A549 (cell line): ENCODE measurements at regions not wholly inside any gene's neighbourhood (a gene's known extent, or its start where the extent isn't known, plus 50 kb on each side); places are given as distances from the start of the nearest gene placed in this dataset.

Experiments
- ATAC-seq, 2 experiments: fragments of 200-7000 bp in 1 of 2; fragments of >200 bp in 1 of 2; cut with Nextera tagmentation in 1 of 2; cut with Tn5 transposase in 1 of 2; 3 replicates each; pipeline versions ENCODE4 v1.8.0 to v1.9.1; 2018 to 2020; ENCODE audit warnings: mild to moderate bottlenecking in 1 of 2, moderate library complexity in 1 of 2
- CTCF ChIA-PET: fragments of 300-600 bp; sonication (Branson Sonifier 250); formaldehyde crosslinking; extraction: SDS; loops from one replicate; lab custom pipeline; 2021; ENCODE audit warnings: antibody characterized with exemption, inconsistent platforms; lab: Yijun Ruan, JAX
- POLR2A ChIA-PET: fragments of 350-600 bp; formaldehyde crosslinking; extraction: SDS; loops from one replicate; lab custom pipeline; 2021; ENCODE audit warnings: antibody characterized with exemption, inconsistent platforms; lab: Yijun Ruan, JAX
- DNase-seq, 2 experiments: peaks; one replicate each; pipeline versions ENCODE4 v3.0.0 to v3.0.0-alpha.2; 2011 to 2016; ENCODE audit warnings: low read depth in 1 of 2, low spot score in 1 of 2
- FAIRE-seq: peaks from 2 replicates; lab custom pipeline; 2011; peaks lifted over from hg19 to GRCh38; lab: Jason Lieb, UNC
- H3K27ac ChIP-seq, 2 experiments: fragments of >200 bp; sonication (Bioruptor Twin); formaldehyde crosslinking; 3 replicates each; pipeline ENCODE4 v1.5.1; 2016 to 2017
- H3K4me1 ChIP-seq: fragments of >200 bp; sonication (Bioruptor Twin); formaldehyde crosslinking; 3 replicates; pipeline ENCODE4 v1.6.1; 2016
- H3K4me2 ChIP-seq: fragments of >200 bp; sonication (Bioruptor Twin); formaldehyde crosslinking; 3 replicates; pipeline ENCODE4 v1.6.1; 2016
- H3K4me3 ChIP-seq: fragments of >200 bp; sonication (Bioruptor Twin); formaldehyde crosslinking; 3 replicates; pipeline ENCODE4 v1.5.1; 2016
- H3K9me3 ChIP-seq: fragments of >200 bp; sonication (Bioruptor Twin); formaldehyde crosslinking; 3 replicates; pipeline ENCODE4 v1.6.1; 2016
- ATOH8 ChIP-seq: fragments of 250-450 bp; sonication (Bioruptor Pico); IDR thresholded peaks from 2 replicates; pipeline ENCODE4 v1.5.0; 2020; ENCODE audit warnings: low read depth, mild to moderate bottlenecking, moderate library complexity
- BCL3 ChIP-seq: fragments of >200 bp; sonication (Bioruptor Twin); formaldehyde crosslinking; IDR thresholded peaks from 3 replicates; pipeline ENCODE4 v1.6.1; 2016
- CBX8 ChIP-seq: fragments of 200-600 bp; sonication (generic); IDR thresholded peaks from 2 replicates; pipeline ENCODE4 v1.6.1; 2016
- CEBPB ChIP-seq, 2 experiments: fragments of >200 bp in 1 of 2; sonication (Bioruptor Twin) in 1 of 2; formaldehyde crosslinking in 1 of 2; IDR thresholded peaks; 2 replicates each; pipeline ENCODE4 v1.6.1; 2012 to 2016
- CHD2 ChIP-seq: fragments of 150-350 bp; IDR thresholded peaks from 2 replicates; pipeline ENCODE4 v1.6.1; 2014; ENCODE audit warnings: low read length; ENCODE audit not compliant: partially characterized antibody
- E2F6 ChIP-seq: IDR thresholded peaks from 2 replicates; pipeline ENCODE4 v1.6.1; 2012; ENCODE audit warnings: low read depth, borderline replicate concordance
- EHF ChIP-seq: fragments of 250-450 bp; sonication (Bioruptor Pico); IDR thresholded peaks from 2 replicates; pipeline ENCODE4 v1.5.0; 2020; ENCODE audit warnings: mild to moderate bottlenecking
- EHMT2 ChIP-seq: fragments of 200-600 bp; sonication (generic); IDR thresholded peaks from 2 replicates; pipeline ENCODE4 v1.6.1; 2016; ENCODE audit warnings: antibody characterized with exemption, low read depth, mild to moderate bottlenecking, moderate library complexity
- FOSB ChIP-seq: fragments of 250-450 bp; sonication (Bioruptor Pico); IDR thresholded peaks from 2 replicates; pipeline ENCODE4 v1.5.0; 2020; ENCODE audit warnings: mild to moderate bottlenecking, moderate library complexity
- FOXS1 ChIP-seq: fragments of 250-450 bp; sonication (Bioruptor Pico); IDR thresholded peaks from 2 replicates; pipeline ENCODE4 v1.5.0; 2020; ENCODE audit warnings: mild to moderate bottlenecking, moderate library complexity
- GATA3 ChIP-seq: IDR thresholded peaks from 2 replicates; pipeline ENCODE4 v1.6.1; 2012; ENCODE audit warnings: borderline replicate concordance
- HEYL ChIP-seq: fragments of 250-450 bp; sonication (Bioruptor Pico); IDR thresholded peaks from 2 replicates; pipeline ENCODE4 v1.8.0; 2021; ENCODE audit warnings: mild to moderate bottlenecking, moderate library complexity
- HMGXB4 ChIP-seq: fragments of 250-450 bp; sonication (Bioruptor Pico); IDR thresholded peaks from 2 replicates; pipeline ENCODE4 v1.5.0; 2021; ENCODE audit warnings: mild to moderate bottlenecking, moderate library complexity, borderline replicate concordance
- HOXB5 ChIP-seq: fragments of 250-450 bp; sonication (Bioruptor Pico); IDR thresholded peaks from 2 replicates; pipeline ENCODE4 v1.5.0; 2020; ENCODE audit warnings: mild to moderate bottlenecking, moderate library complexity
- KDM1A ChIP-seq: fragments of 200-600 bp; sonication (generic); IDR thresholded peaks from 2 replicates; pipeline ENCODE4 v1.6.1; 2016; ENCODE audit warnings: low read depth, mild to moderate bottlenecking
- KDM5A ChIP-seq: fragments of 200-600 bp; sonication (generic); IDR thresholded peaks from 2 replicates; pipeline ENCODE4 v1.6.1; 2016; ENCODE audit warnings: antibody characterized with exemption, mild to moderate bottlenecking
- MAZ ChIP-seq: fragments of 150-350 bp; IDR thresholded peaks from 2 replicates; pipeline ENCODE4 v1.6.1; 2014; ENCODE audit warnings: antibody characterized with exemption, low read depth, low read length, borderline replicate concordance
- NFE2L2 ChIP-seq: fragments of 150-350 bp; conservative IDR thresholded peaks from 2 replicates; pipeline ENCODE4 v1.6.1; 2014; ENCODE audit warnings: low read length
- NPAS2 ChIP-seq: fragments of 250-450 bp; sonication (Bioruptor Pico); IDR thresholded peaks from 2 replicates; pipeline ENCODE4 v1.8.0; 2022; ENCODE audit warnings: mild to moderate bottlenecking, moderate library complexity, borderline replicate concordance
- PBX3 ChIP-seq: IDR thresholded peaks from 2 replicates; pipeline ENCODE4 v1.6.1; 2012
- PHF8 ChIP-seq: fragments of 200-600 bp; sonication (generic); IDR thresholded peaks from 2 replicates; pipeline ENCODE4 v1.6.1; 2016; ENCODE audit warnings: low read depth, mild to moderate bottlenecking, antibody characterized with exemption, moderate library complexity, borderline replicate concordance
- POLR2A ChIP-seq: IDR thresholded peaks from 2 replicates; pipeline ENCODE4 v1.6.1; 2012; ENCODE audit warnings: mild to moderate bottlenecking, low read length
- RAD21 ChIP-seq, 2 experiments: fragments of >200 bp in 1 of 2; sonication (Bioruptor Twin) in 1 of 2; formaldehyde crosslinking in 1 of 2; IDR thresholded peaks in 1 of 2; conservative IDR thresholded peaks in 1 of 2; 2 replicates in 1 of 2; 3 replicates in 1 of 2; pipeline ENCODE4 v1.6.1; 2012 to 2018; ENCODE audit warnings: inconsistent platforms in 1 of 2
- RARB ChIP-seq: fragments of 250-450 bp; sonication (Bioruptor Pico); IDR thresholded peaks from 2 replicates; pipeline ENCODE4 v1.8.0; 2021; ENCODE audit warnings: mild to moderate bottlenecking, moderate library complexity
- RCOR1 ChIP-seq: fragments of 150-350 bp; IDR thresholded peaks from 2 replicates; pipeline ENCODE4 v1.6.1; 2014; ENCODE audit warnings: antibody characterized with exemption, low read length, low read depth
- RFX5 ChIP-seq: fragments of 450-650 bp; IDR thresholded peaks from 2 replicates; pipeline ENCODE4 v1.7.1; 2014; ENCODE audit warnings: antibody characterized with exemption, mild to moderate bottlenecking, moderate library complexity
- RNF2 ChIP-seq: fragments of 200-600 bp; sonication (generic); IDR thresholded peaks from 2 replicates; pipeline ENCODE4 v1.6.1; 2016; ENCODE audit warnings: low read depth, mild to moderate bottlenecking, antibody characterized with exemption, moderate library complexity, borderline replicate concordance
- SREBF2 ChIP-seq: fragments of 450-650 bp; IDR thresholded peaks from 2 replicates; pipeline ENCODE4 v1.6.1; 2014; ENCODE audit warnings: mild to moderate bottlenecking, moderate library complexity
- TP53 ChIP-seq: fragments of 250-450 bp; sonication (Bioruptor Pico); IDR thresholded peaks from 2 replicates; pipeline ENCODE4 v1.5.0; 2021; ENCODE audit warnings: mild to moderate bottlenecking, moderate library complexity
- USF2 ChIP-seq: fragments of 450-650 bp; IDR thresholded peaks from 2 replicates; pipeline ENCODE4 v1.6.1; 2014; ENCODE audit warnings: antibody characterized with exemption
- ZC3H11A ChIP-seq: fragments of 450-650 bp; IDR thresholded peaks from 2 replicates; pipeline ENCODE4 v1.6.1; 2014; ENCODE audit warnings: antibody characterized with exemption, mild to moderate bottlenecking
- ZFP36 ChIP-seq: fragments of 450-650 bp; IDR thresholded peaks from 2 replicates; pipeline ENCODE4 v1.6.1; 2014; ENCODE audit warnings: borderline replicate concordance; ENCODE audit not compliant: partially characterized antibody
- WGBS: methylation state at CpG from one replicate; pipeline ENCODE4 v1.1.6; 2017; ENCODE audit errors: missing lambda C conversion rate; 5-methylcytosine and 5-hydroxymethylcytosine counted together

GRCh38 chr10:3639546-3639945 is 145.5 kb downstream of the KLF6 start:
- no peaks in the 10 kb centered on the region for H3K4me1 ChIP-seq
- ATAC-seq (no peak), FAIRE-seq (peak; percentile 43), DNase-seq (no peak)
- ChIA-PET CTCF (interaction anchor here (1.0 kb wide), 1 partner anchor 13 kb away, joined by 3 read pairs; no protein-coding TSS in a partner anchor), POLR2A (no interaction called here)
- H3K4me2 ChIP-seq: no peak overlapping the region
- no peak overlapping the region for H3K27ac ChIP-seq
- 70% methylated on average over 4 of the region's 4 CpGs for WGBS
- no peak for TF ChIP-seq POLR2A
- no peak for TF ChIP-seq USF2
- TF ChIP-seq HEYL: no peak
- TF ChIP-seq EHF (CRISPR knock-in tag): no peak
- TF ChIP-seq HMGXB4 (CRISPR knock-in tag): no peak
- TF ChIP-seq RCOR1: no peak
- no peak for TF ChIP-seq RARB (CRISPR knock-in tag)
- TF ChIP-seq BCL3: no peak
- no peak for TF ChIP-seq RNF2
- TF ChIP-seq KDM5A: no peak
- TF ChIP-seq FOSB (CRISPR knock-in tag): no peak
- TF ChIP-seq MAZ: no peak
- TF ChIP-seq KDM1A: no peak
- no peak for TF ChIP-seq NFE2L2
- no peak for TF ChIP-seq PHF8
- no peak for TF ChIP-seq GATA3
- H3K9me3 ChIP-seq: no peaks in the 10 kb centered on the region
- H3K4me3 ChIP-seq: no peak overlapping the region

GRCh38 chr10:3636356-3637181 is 148.4 kb downstream of the KLF6 start:
- no peak for FAIRE-seq
- ChIA-PET POLR2A (no interaction called here), CTCF (no interaction called here)
- 81% methylated on average over 29 of the region's 29 CpGs for WGBS
- H3K4me2 ChIP-seq: no peak overlapping the region
- TF ChIP-seq POLR2A (no peak), TP53 (CRISPR knock-in tag) (no peak), CEBPB (IDR thresholded peaks at IDR 0.05) (no peak), CBX8 (no peak), HOXB5 (CRISPR knock-in tag) (no peak), KDM1A (no peak), CHD2 (no peak), MAZ (no peak), ZC3H11A (no peak), NPAS2 (CRISPR knock-in tag) (no peak), SREBF2 (no peak), RAD21 (conservative IDR thresholded peaks at IDR 0.05 in 1 of 2, IDR thresholded peaks at IDR 0.05 in 1 of 2) (no peak), RFX5 (no peak), E2F6 (no peak), PBX3 (no peak), ZFP36 (no peak), FOXS1 (no peak), ATOH8 (CRISPR knock-in tag) (no peak), EHMT2 (no peak)
- H3K4me1 ChIP-seq: no peaks in the 10 kb centered on the region
- H3K27ac ChIP-seq: no peak overlapping the region
- no peak for ATAC-seq
- no peaks in the 10 kb centered on the region for H3K9me3 ChIP-seq
- H3K4me3 ChIP-seq: no peak overlapping the region
- DNase-seq: no peak
